ENCODE measurements at regions not wholly inside any gene's neighbourhood (a gene's known extent, or its start where the extent isn't known, plus 50 kb on each side); places are given as distances from the start of the nearest gene placed in this dataset.

- no peak for TF ChIP-seq AFF4 (CRISPR knock-in tag; IDR thresholded peaks at IDR 0.05)
Measured at GRCh38 chr6:116996842-116997241, 119.8 kb downstream of the RFX6 start (continued).

GRCh38 chr6:116997496-116997895 lies 120.5 kb downstream of the RFX6 start:
- H3K79me2 ChIP-seq (ENCODE audit: insufficient read depth, low read length): no peaks in the 10 kb centered on the region
- H3K27me3 ChIP-seq (ENCODE audit: control insufficient read depth in 1 of 2, insufficient read depth in 2 of 2, low read length in 2 of 2): no peaks in the 10 kb centered on the region
- ChIA-PET CTCF (ENCODE audit: low intra/inter-chr PET ratio, low total read pairs) (no interaction called here), POLR2A (no interaction called here)
- 7% methylated on average over 6 of the region's 6 CpGs for WGBS (ENCODE audit: low lambda C conversion rate)
- H4K20me1 ChIP-seq (ENCODE audit: insufficient read depth, low read length): no peaks in the 10 kb centered on the region
- ATAC-seq (no peak), DNase-seq (ENCODE audit: low spot score) (no peak), FAIRE-seq (no peak)
- H3K4me1 ChIP-seq (ENCODE audit: insufficient read depth, low read length): no peaks in the 10 kb centered on the region
- intact Hi-C loops (cut with micrococcal nuclease; ENCODE audit: unreplicated experiment): no loop called here
- H3K9me3 ChIP-seq (ENCODE audit: low read length): peaks cover 7% of the 10 kb centered on the region; the same call in 1 of the 2 replicates
- H3K4me3 ChIP-seq (replicated peaks in 1 of 3; ENCODE audit: insufficient read depth in 1 of 3, low read depth in 2 of 3, low read length in 3 of 3): no peak overlapping the region
- H3K36me3 ChIP-seq (replicated peaks in 1 of 2; ENCODE audit: control insufficient read depth in 1 of 2, insufficient read depth in 2 of 2, low read length in 2 of 2): no peaks in the 10 kb centered on the region
- no peak overlapping the region for H3K27ac ChIP-seq (ENCODE audit: extremely low read length, insufficient read depth, low read length)
- H2AFZ ChIP-seq (ENCODE audit: low read length): no peak overlapping the region
- H3K4me2 ChIP-seq (ENCODE audit: low read depth, low read length): no peak overlapping the region
- in situ Hi-C loops (cut with HindIII; ENCODE audit: extremely low pct_ligation_motif_present, low pct_unique_long_range_greater_than_20kb): no loop called here
- no peak overlapping the region for H3K9ac ChIP-seq (ENCODE audit: insufficient read depth, low read depth, low read length)
- no TSS peak for BruUV-seq (replicated peaks)
- TF ChIP-seq MXD3 (CRISPR knock-in tag; IDR thresholded peaks at IDR 0.05): no peak
- no peak for TF ChIP-seq RERE (CRISPR knock-in tag; IDR thresholded peaks at IDR 0.05; ENCODE audit: low read depth)
- TF ChIP-seq RARG (CRISPR knock-in tag; IDR thresholded peaks at IDR 0.05; ENCODE audit: low read depth): no peak
- no peak for TF ChIP-seq MLLT10 (CRISPR knock-in tag; IDR thresholded peaks at IDR 0.05)
- TF ChIP-seq HDAC2 (CRISPR knock-in tag; IDR thresholded peaks at IDR 0.05): no peak
- no peak for TF ChIP-seq CBX2 (IDR thresholded peaks at IDR 0.05; ENCODE audit: low read depth, low read length)
- TF ChIP-seq CBX2 (CRISPR knock-in tag; IDR thresholded peaks at IDR 0.05; ENCODE audit: low read depth): no peak

Measured in HepG2 (cell line).